HEK293 (cell line): ENCODE measurements at regions not wholly inside any gene's neighbourhood (a gene's known extent, or its start where the extent isn't known, plus 50 kb on each side); places are given as distances from the start of the nearest gene placed in this dataset.

Experiments
- CTCF ChIA-PET: fragments of 350-600 bp; formaldehyde crosslinking; extraction: SDS; loops from one replicate; lab custom pipeline; 2021; ENCODE audit warnings: antibody characterized with exemption; lab: Yijun Ruan, JAX
- POLR2A ChIA-PET: fragments of 300-600 bp; formaldehyde crosslinking; extraction: SDS; loops from one replicate; lab custom pipeline; 2020; ENCODE audit warnings: antibody characterized with exemption, inconsistent platforms; lab: Yijun Ruan, JAX
- H3K27ac ChIP-seq: fragments of 200-500 bp; sonication (Bioruptor generic); 2 replicates; pipeline ENCODE4 v1.5.1; 2014; ENCODE audit warnings: low read depth, low read length, control low read depth, inconsistent platforms; ENCODE audit errors: extremely low read depth
- H3K36me3 ChIP-seq, 2 experiments: fragments of 200-500 bp in 1 of 2; sonication (Bioruptor generic) in 1 of 2; 1 replicate in 1 of 2; 2 replicates in 1 of 2; pipeline ENCODE4 v1.5.1; 2014 to 2017; ENCODE audit warnings: inconsistent platforms in 2 of 2, low read length in 2 of 2; ENCODE audit not compliant: control insufficient read depth in 2 of 2, insufficient read depth in 1 of 2
- H3K4me1 ChIP-seq: fragments of 200-500 bp; sonication (Bioruptor generic); 2 replicates; pipeline ENCODE4 v1.5.1; 2014; ENCODE audit warnings: mild to moderate bottlenecking, low read length, inconsistent platforms; ENCODE audit not compliant: control insufficient read depth, insufficient read depth
- H3K4me3 ChIP-seq: 2 replicates; pipeline ENCODE4 v1.5.1; 2011; ENCODE audit warnings: low read depth, mild to moderate bottlenecking, control low read depth, low read length, moderate library complexity
- H3K9me3 ChIP-seq: fragments of 200-500 bp; sonication (Bioruptor generic); 2 replicates; pipeline ENCODE4 v1.5.1; 2014; ENCODE audit warnings: low read depth, low read length, inconsistent platforms; ENCODE audit not compliant: control insufficient read depth, insufficient read depth
- MZF1 ChIP-seq: fragments of 450-650 bp; formaldehyde crosslinking; IDR thresholded peaks from 2 replicates; pipeline ENCODE4 v1.5.1; 2017; ENCODE audit warnings: missing biosample characterization, missing genetic modification characterization, borderline replicate concordance
- SP3 ChIP-seq: fragments of 450-650 bp; formaldehyde crosslinking; IDR thresholded peaks from 2 replicates; pipeline ENCODE4 v1.5.1; 2016; ENCODE audit warnings: missing biosample characterization, missing genetic modification characterization
- TCF7L2 ChIP-seq: IDR thresholded peaks from 2 replicates; pipeline ENCODE4 v1.6.1; 2011; ENCODE audit warnings: low read depth, mild to moderate bottlenecking, inconsistent platforms, low read length, moderate library complexity, borderline replicate concordance
- WT1 ChIP-seq: fragments of 450-650 bp; formaldehyde crosslinking; IDR thresholded peaks from 2 replicates; pipeline ENCODE4 v1.5.1; 2016; ENCODE audit warnings: missing biosample characterization, missing genetic modification characterization
- YY1 ChIP-seq: fragments of 450-650 bp; formaldehyde crosslinking; IDR thresholded peaks from 2 replicates; pipeline ENCODE4 v1.5.1; 2018; ENCODE audit warnings: missing biosample characterization, missing genetic modification characterization
- ZBTB21 ChIP-seq: fragments of 450-650 bp; formaldehyde crosslinking; IDR thresholded peaks from 2 replicates; pipeline ENCODE4 v1.5.1; 2017; ENCODE audit warnings: missing biosample characterization, missing genetic modification characterization
- ZNF10 ChIP-seq: fragments of 450-650 bp; formaldehyde crosslinking; IDR thresholded peaks from 2 replicates; pipeline ENCODE4 v1.5.1; 2017; ENCODE audit warnings: missing biosample characterization, missing genetic modification characterization
- ZNF174 ChIP-seq: fragments of 450-650 bp; formaldehyde crosslinking; IDR thresholded peaks from 2 replicates; pipeline ENCODE4 v1.5.0; 2017; ENCODE audit warnings: missing biosample characterization, mild to moderate bottlenecking, missing genetic modification characterization
- ZNF184 ChIP-seq: fragments of 450-650 bp; IDR thresholded peaks from 2 replicates; pipeline ENCODE4 v1.5.1; 2018; ENCODE audit warnings: missing biosample characterization, mild to moderate bottlenecking, missing genetic modification characterization
- ZNF248 ChIP-seq: fragments of 450-650 bp; formaldehyde crosslinking; IDR thresholded peaks from 2 replicates; pipeline ENCODE4 v1.5.1; 2017; ENCODE audit warnings: missing biosample characterization, missing genetic modification characterization
- ZNF292 ChIP-seq: fragments of 450-650 bp; formaldehyde crosslinking; IDR thresholded peaks from 2 replicates; pipeline ENCODE4 v1.5.1; 2016; ENCODE audit warnings: low read depth, missing biosample characterization, missing genetic modification characterization, borderline replicate concordance
- ZNF530 ChIP-seq: fragments of 450-650 bp; formaldehyde crosslinking; IDR thresholded peaks from 2 replicates; pipeline ENCODE4 v1.5.1; 2016; ENCODE audit warnings: low read depth, missing biosample characterization, missing genetic modification characterization
- ZNF610 ChIP-seq: fragments of 450-650 bp; formaldehyde crosslinking; IDR thresholded peaks from 2 replicates; pipeline ENCODE4 v1.5.1; 2016; ENCODE audit warnings: missing biosample characterization, missing genetic modification characterization, borderline replicate concordance
- ZNF629 ChIP-seq: fragments of 450-650 bp; formaldehyde crosslinking; IDR thresholded peaks from 2 replicates; pipeline ENCODE4 v1.5.1; 2017; ENCODE audit warnings: missing biosample characterization, missing genetic modification characterization
- ZNF791 ChIP-seq: fragments of 450-650 bp; formaldehyde crosslinking; IDR thresholded peaks from 2 replicates; pipeline ENCODE4 v1.5.1; 2016; ENCODE audit warnings: missing biosample characterization, missing genetic modification characterization
- ZNF837 ChIP-seq: fragments of 450-650 bp; formaldehyde crosslinking; IDR thresholded peaks from 2 replicates; pipeline ENCODE4 v1.5.1; 2016; ENCODE audit warnings: missing biosample characterization, missing genetic modification characterization
- ZNF843 ChIP-seq: fragments of 450-650 bp; formaldehyde crosslinking; IDR thresholded peaks from 2 replicates; pipeline ENCODE4 v1.5.1; 2016; ENCODE audit warnings: missing biosample characterization, missing genetic modification characterization
- TF ChIP-seq, protein P1 (sequence below): fragments of 450-650 bp; IDR thresholded peaks from 2 replicates; pipeline ENCODE4 v1.5.1; 2018; ENCODE audit warnings: missing biosample characterization, missing genetic modification characterization
- TF ChIP-seq, protein P2 (sequence below): fragments of 450-650 bp; formaldehyde crosslinking; IDR thresholded peaks from 2 replicates; pipeline ENCODE4 v1.5.1; 2016; ENCODE audit warnings: missing biosample characterization, missing genetic modification characterization, low read depth
- TF ChIP-seq, protein P3 (sequence below): fragments of 450-650 bp; formaldehyde crosslinking; IDR thresholded peaks from 2 replicates; pipeline ENCODE4 v1.5.1; 2017; ENCODE audit warnings: missing biosample characterization, missing genetic modification characterization
- TF ChIP-seq, protein P4 (sequence below): fragments of 450-650 bp; formaldehyde crosslinking; IDR thresholded peaks from 2 replicates; pipeline ENCODE4 v1.5.1; 2017; ENCODE audit warnings: missing biosample characterization, missing genetic modification characterization
- TF ChIP-seq, protein P5 (sequence below): fragments of 450-650 bp; formaldehyde crosslinking; IDR thresholded peaks from 2 replicates; pipeline ENCODE4 v1.5.1; 2016; ENCODE audit warnings: missing biosample characterization, missing genetic modification characterization
- TF ChIP-seq, protein P6 (sequence below): sonication (generic); formaldehyde crosslinking; IDR thresholded peaks from 2 replicates; pipeline ENCODE4 v1.8.1; 2022; ENCODE audit warnings: mild to moderate bottlenecking, moderate library complexity, missing genetic modification reagents

DNA sequence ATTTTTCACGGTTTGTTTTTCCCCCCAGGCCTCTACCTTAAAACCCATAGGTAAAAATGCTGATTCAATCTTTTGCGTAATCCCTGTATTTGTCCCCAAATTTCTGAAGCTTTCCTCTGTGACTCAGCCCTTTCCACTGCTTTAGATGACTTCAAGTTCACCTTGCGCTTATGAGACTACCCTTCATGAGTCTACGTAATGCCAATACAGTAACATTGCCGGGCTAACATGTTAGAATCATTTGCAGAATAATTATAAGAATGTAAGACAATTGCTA is 283.0 kb downstream of the TMX3 start:
- Histone ChIP-seq H3K36me3 (no peaks in the 10 kb centered on the region), H3K9me3 (no peaks in the 10 kb centered on the region), H3K27ac (no peak overlapping the region), H3K4me1 (no peaks in the 10 kb centered on the region), H3K4me3 (no peak overlapping the region)
- no peak for TF ChIP-seq ZNF292 (tag by site-specific recombination)
- TF ChIP-seq ZNF791 (tag by site-specific recombination), result no peak
- no peak for TF ChIP-seq MZF1 (tag by site-specific recombination)
- no peak for TF ChIP-seq ZNF843
- TF ChIP-seq ZNF629 (tag by site-specific recombination), result no peak
- TF ChIP-seq ZNF610 (tag by site-specific recombination), result no peak
- POLR2A ChIA-PET, result no interaction called here
- CTCF ChIA-PET, result no interaction called here

DNA sequence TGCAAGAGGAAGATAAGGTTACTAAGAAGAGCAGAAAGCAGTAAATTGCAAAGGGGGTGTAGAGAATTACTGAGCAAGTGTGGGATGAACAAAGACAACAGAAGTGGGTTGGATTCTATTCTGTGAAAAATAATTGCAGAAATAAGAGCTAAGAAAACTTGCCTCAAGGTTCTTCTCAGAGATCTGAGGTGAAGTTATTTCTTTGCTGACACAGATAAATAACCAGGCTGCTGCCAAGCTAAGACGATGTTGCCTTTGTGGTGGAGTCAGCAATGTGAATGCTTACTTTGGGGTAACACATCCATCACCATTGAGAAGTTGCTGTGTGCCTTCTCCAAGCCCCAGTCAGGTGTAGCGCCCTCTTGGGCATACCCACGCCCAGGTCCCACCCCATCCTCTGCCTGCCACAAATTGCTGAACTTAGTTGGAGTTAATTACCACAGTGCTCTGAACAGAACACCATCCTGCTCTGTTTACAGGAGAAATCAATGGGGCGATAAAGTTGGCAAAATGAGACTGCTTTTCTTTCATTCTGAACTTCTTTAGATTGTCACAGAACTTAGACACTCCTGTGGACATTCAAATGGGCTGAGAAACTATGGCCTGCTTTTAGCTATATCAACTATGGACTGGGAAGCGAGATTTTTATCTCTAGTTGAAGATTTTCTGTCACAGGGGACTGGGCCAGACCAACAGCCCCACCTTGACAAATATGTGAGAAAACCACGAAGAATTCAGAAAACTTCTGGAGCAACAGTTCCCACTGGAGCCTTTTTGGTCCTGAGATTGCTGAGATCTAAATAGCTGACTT is 283.6 kb downstream of the TMX3 start:
- no peak overlapping the region for H3K4me3 ChIP-seq
- H3K4me1 ChIP-seq, result no peaks in the 10 kb centered on the region
- no peaks in the 10 kb centered on the region for H3K9me3 ChIP-seq
- no peak overlapping the region for H3K27ac ChIP-seq
- CTCF ChIA-PET, result no interaction called here
- POLR2A ChIA-PET, result no interaction called here
- H3K36me3 ChIP-seq, result no peaks in the 10 kb centered on the region
- TF ChIP-seq TCF7L2 (no peak), ZNF184 (no peak), SP3 (tag by site-specific recombination) (no peak), WT1 (tag by site-specific recombination) (no peak), ZBTB21 (no peak), ZNF248 (tag by site-specific recombination) (no peak), ZNF837 (tag by site-specific recombination) (no peak), YY1 (tag by site-specific recombination) (no peak), ZNF174 (tag by site-specific recombination) (no peak), ZNF10 (tag by site-specific recombination) (no peak), ZNF530 (no peak)
- TF ChIP-seq, protein P1, sequence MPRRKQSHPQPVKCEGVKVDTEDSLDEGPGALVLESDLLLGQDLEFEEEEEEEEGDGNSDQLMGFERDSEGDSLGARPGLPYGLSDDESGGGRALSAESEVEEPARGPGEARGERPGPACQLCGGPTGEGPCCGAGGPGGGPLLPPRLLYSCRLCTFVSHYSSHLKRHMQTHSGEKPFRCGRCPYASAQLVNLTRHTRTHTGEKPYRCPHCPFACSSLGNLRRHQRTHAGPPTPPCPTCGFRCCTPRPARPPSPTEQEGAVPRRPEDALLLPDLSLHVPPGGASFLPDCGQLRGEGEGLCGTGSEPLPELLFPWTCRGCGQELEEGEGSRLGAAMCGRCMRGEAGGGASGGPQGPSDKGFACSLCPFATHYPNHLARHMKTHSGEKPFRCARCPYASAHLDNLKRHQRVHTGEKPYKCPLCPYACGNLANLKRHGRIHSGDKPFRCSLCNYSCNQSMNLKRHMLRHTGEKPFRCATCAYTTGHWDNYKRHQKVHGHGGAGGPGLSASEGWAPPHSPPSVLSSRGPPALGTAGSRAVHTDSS, result no peak
- TF ChIP-seq, protein P2, sequence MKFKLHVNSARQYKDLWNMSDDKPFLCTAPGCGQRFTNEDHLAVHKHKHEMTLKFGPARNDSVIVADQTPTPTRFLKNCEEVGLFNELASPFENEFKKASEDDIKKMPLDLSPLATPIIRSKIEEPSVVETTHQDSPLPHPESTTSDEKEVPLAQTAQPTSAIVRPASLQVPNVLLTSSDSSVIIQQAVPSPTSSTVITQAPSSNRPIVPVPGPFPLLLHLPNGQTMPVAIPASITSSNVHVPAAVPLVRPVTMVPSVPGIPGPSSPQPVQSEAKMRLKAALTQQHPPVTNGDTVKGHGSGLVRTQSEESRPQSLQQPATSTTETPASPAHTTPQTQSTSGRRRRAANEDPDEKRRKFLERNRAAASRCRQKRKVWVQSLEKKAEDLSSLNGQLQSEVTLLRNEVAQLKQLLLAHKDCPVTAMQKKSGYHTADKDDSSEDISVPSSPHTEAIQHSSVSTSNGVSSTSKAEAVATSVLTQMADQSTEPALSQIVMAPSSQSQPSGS (tag by site-specific recombination), result no peak
- TF ChIP-seq, protein P3, sequence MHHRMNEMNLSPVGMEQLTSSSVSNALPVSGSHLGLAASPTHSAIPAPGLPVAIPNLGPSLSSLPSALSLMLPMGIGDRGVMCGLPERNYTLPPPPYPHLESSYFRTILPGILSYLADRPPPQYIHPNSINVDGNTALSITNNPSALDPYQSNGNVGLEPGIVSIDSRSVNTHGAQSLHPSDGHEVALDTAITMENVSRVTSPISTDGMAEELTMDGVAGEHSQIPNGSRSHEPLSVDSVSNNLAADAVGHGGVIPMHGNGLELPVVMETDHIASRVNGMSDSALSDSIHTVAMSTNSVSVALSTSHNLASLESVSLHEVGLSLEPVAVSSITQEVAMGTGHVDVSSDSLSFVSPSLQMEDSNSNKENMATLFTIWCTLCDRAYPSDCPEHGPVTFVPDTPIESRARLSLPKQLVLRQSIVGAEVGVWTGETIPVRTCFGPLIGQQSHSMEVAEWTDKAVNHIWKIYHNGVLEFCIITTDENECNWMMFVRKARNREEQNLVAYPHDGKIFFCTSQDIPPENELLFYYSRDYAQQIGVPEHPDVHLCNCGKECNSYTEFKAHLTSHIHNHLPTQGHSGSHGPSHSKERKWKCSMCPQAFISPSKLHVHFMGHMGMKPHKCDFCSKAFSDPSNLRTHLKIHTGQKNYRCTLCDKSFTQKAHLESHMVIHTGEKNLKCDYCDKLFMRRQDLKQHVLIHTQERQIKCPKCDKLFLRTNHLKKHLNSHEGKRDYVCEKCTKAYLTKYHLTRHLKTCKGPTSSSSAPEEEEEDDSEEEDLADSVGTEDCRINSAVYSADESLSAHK (tag by site-specific recombination), result no peak
- TF ChIP-seq, protein P4, sequence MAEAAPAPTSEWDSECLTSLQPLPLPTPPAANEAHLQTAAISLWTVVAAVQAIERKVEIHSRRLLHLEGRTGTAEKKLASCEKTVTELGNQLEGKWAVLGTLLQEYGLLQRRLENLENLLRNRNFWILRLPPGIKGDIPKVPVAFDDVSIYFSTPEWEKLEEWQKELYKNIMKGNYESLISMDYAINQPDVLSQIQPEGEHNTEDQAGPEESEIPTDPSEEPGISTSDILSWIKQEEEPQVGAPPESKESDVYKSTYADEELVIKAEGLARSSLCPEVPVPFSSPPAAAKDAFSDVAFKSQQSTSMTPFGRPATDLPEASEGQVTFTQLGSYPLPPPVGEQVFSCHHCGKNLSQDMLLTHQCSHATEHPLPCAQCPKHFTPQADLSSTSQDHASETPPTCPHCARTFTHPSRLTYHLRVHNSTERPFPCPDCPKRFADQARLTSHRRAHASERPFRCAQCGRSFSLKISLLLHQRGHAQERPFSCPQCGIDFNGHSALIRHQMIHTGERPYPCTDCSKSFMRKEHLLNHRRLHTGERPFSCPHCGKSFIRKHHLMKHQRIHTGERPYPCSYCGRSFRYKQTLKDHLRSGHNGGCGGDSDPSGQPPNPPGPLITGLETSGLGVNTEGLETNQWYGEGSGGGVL (tag by site-specific recombination), result no peak
- TF ChIP-seq, protein P5, sequence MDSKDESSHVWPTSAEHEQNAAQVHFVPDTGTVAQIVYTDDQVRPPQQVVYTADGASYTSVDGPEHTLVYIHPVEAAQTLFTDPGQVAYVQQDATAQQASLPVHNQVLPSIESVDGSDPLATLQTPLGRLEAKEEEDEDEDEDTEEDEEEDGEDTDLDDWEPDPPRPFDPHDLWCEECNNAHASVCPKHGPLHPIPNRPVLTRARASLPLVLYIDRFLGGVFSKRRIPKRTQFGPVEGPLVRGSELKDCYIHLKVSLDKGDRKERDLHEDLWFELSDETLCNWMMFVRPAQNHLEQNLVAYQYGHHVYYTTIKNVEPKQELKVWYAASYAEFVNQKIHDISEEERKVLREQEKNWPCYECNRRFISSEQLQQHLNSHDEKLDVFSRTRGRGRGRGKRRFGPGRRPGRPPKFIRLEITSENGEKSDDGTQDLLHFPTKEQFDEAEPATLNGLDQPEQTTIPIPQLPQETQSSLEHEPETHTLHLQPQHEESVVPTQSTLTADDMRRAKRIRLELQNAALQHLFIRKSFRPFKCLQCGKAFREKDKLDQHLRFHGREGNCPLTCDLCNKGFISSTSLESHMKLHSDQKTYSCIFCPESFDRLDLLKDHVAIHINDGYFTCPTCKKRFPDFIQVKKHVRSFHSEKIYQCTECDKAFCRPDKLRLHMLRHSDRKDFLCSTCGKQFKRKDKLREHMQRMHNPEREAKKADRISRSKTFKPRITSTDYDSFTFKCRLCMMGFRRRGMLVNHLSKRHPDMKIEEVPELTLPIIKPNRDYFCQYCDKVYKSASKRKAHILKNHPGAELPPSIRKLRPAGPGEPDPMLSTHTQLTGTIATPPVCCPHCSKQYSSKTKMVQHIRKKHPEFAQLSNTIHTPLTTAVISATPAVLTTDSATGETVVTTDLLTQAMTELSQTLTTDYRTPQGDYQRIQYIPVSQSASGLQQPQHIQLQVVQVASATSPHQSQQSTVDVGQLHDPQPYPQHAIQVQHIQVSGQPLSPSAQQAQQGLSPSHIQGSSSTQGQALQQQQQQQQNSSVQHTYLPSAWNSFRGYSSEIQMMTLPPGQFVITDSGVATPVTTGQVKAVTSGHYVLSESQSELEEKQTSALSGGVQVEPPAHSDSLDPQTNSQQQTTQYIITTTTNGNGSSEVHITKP, result no peak
- TF ChIP-seq, protein P6, sequence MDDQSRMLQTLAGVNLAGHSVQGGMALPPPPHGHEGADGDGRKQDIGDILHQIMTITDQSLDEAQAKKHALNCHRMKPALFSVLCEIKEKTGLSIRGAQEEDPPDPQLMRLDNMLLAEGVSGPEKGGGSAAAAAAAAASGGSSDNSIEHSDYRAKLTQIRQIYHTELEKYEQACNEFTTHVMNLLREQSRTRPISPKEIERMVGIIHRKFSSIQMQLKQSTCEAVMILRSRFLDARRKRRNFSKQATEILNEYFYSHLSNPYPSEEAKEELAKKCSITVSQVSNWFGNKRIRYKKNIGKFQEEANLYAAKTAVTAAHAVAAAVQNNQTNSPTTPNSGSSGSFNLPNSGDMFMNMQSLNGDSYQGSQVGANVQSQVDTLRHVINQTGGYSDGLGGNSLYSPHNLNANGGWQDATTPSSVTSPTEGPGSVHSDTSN (CRISPR knock-in tag), result no peak
